ENCODE measurements at regions not wholly inside any gene's neighbourhood (a gene's known extent, or its start where the extent isn't known, plus 50 kb on each side); places are given as distances from the start of the nearest gene placed in this dataset.
"Not testable (repeated sequence)": the region's sequence is repeated elsewhere in the genome, so short reads cannot be mapped to it uniquely, and the experiment has no call there.

DNA sequence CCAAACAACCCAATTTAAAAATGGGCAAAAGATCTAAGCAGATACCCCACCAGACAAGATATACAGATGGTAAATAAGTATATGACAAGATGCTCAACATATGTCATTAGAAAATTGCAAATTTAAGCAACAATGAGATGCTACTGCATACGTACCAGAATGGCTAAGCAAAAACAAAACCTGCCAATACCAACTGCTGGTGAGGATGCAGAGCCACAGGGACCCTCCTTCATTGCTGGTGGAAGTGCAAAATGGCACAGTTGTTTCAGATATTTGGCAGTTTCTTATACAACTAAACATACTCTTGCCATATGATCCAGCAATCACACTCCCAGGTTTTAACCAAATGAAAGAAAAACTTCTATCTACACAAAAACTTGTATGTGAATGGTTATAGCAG, 178.9 kb downstream of the BARX1 start:
- no peak for ATAC-seq (ENCODE audit: low read depth)
- intact Hi-C loops (cut with micrococcal nuclease), result no loop called here
- DNase-seq, result no peak
- Mint-ChIP-seq H3K27ac (no peak overlapping the region), H3K4me3 (no peak overlapping the region), H3K9me3 (no peaks in the 10 kb centered on the region), H3K4me1 (no peaks in the 10 kb centered on the region), H3K36me3 (ENCODE audit: low read depth) (no peaks in the 10 kb centered on the region), H3K27me3 (peaks cover 4% of the 10 kb centered on the region)
- TF ChIP-seq, protein P1, sequence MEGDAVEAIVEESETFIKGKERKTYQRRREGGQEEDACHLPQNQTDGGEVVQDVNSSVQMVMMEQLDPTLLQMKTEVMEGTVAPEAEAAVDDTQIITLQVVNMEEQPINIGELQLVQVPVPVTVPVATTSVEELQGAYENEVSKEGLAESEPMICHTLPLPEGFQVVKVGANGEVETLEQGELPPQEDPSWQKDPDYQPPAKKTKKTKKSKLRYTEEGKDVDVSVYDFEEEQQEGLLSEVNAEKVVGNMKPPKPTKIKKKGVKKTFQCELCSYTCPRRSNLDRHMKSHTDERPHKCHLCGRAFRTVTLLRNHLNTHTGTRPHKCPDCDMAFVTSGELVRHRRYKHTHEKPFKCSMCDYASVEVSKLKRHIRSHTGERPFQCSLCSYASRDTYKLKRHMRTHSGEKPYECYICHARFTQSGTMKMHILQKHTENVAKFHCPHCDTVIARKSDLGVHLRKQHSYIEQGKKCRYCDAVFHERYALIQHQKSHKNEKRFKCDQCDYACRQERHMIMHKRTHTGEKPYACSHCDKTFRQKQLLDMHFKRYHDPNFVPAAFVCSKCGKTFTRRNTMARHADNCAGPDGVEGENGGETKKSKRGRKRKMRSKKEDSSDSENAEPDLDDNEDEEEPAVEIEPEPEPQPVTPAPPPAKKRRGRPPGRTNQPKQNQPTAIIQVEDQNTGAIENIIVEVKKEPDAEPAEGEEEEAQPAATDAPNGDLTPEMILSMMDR (IDR thresholded peaks at IDR 0.05), result no peak
- CTCF ChIA-PET, result no interaction called here
- POLR2A ChIA-PET, result no interaction called here

DNA sequence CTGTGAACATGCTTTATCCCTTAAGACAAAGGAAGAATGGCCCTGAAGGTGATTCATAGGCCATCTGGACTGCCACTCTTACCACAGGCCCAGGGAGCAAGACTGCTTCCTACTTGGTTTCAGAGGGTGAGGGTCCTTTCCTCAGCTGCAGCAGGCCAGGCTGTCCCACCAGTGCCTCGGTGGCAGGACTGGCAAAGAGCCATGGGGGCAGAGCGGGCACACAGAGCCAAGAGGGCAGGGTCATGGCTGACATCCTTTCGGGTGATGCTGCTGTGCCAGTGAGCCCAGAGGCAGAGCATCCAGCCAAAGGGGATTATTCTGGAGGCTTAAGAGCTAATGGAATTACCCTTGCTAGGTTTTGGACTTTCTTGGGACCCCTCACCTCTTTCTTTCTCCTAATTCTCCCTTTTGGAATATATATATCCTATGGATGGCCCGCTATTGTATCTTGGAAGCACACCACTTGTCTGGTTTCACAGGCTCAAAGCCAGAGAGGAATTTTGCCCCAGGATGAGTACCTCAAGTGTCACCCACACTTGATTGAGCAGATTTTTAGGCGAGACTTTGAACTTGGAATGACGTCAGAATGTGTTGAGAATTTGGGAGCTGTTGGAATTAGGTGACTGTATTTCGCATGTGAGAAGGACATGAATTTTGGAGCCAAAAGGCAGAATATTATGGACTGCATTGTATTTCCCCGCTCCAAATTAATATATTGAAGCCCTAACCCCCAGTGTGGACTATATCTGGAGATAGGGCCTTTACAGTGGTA, 180.6 kb downstream of the BARX1 start:
- intact Hi-C loops (cut with micrococcal nuclease), result no loop called here
- Mint-ChIP-seq H3K27ac (no peak overlapping the region), H3K27me3 (peaks cover 4% of the 10 kb centered on the region), H3K4me3 (no peak overlapping the region), H3K4me1 (no peaks in the 10 kb centered on the region), H3K9me3 (no peaks in the 10 kb centered on the region), H3K36me3 (ENCODE audit: low read depth) (no peaks in the 10 kb centered on the region)
- DNase-seq (no peak), ATAC-seq (ENCODE audit: low read depth) (no peak)
- TF ChIP-seq, protein P1 (IDR thresholded peaks at IDR 0.05), result no peak
- CTCF ChIA-PET, result no interaction called here
- POLR2A ChIA-PET, result no interaction called here

DNA sequence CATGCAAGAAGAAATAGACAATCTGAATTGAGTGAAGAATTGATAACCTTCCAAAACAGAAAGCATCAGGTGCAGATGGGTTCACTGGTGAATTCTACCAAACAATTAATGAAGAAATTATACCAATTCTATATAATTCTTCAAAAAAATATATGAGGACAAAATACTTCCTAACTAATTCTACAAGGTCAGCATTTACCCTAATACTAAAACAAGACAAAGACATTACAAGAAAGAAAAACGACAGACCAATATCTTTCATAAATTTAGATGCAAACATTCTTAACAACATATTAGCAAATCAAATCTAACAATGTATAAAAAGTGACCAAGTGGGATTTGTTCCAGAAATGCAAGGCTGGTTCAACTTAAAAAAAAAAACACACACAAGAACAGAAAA, 183.9 kb downstream of the BARX1 start:
- no peaks in the 10 kb centered on the region for H3K36me3 Mint-ChIP-seq (ENCODE audit: low read depth)
- ChIA-PET CTCF (no interaction called here), POLR2A (no interaction called here)
- peaks cover 4% of the 10 kb centered on the region for H3K27me3 Mint-ChIP-seq
- H3K4me3 Mint-ChIP-seq, result no peak overlapping the region
- ATAC-seq (ENCODE audit: low read depth) (no peak), DNase-seq (no peak)
- intact Hi-C loops (cut with micrococcal nuclease), result no loop called here
- no peak overlapping the region for H3K27ac Mint-ChIP-seq
- peaks cover under 1% of the 10 kb centered on the region for H3K9me3 Mint-ChIP-seq
- no peaks in the 10 kb centered on the region for H3K4me1 Mint-ChIP-seq
- TF ChIP-seq, protein P1 (IDR thresholded peaks at IDR 0.05), result no peak

DNA sequence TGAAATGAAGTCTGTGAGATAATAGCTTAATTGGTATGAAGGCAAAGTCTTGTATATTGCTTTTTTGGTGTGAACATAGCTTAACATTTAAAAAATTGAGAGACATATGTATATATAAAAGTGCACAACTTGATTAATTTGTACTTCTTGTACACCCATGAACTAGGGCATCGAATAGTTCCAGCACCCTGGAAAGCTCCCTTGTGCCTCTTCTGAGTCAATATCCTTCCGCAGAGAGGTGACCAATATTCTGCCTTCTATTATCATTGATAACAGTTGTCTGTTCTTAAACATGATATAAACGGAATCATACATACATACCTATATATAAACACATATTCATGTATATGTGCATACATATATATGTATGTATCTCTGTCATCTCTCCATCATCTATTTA, 185.4 kb downstream of the PHF2 start:
- peaks cover 11% of the 10 kb centered on the region for H3K27me3 Mint-ChIP-seq
- POLR2A ChIA-PET, result no interaction called here
- intact Hi-C loops (cut with micrococcal nuclease), result no loop called here
- peaks cover 12% of the 10 kb centered on the region for H3K9me3 Mint-ChIP-seq
- ATAC-seq (ENCODE audit: low read depth) (no peak), DNase-seq (no peak)
- H3K4me1 Mint-ChIP-seq, result no peaks in the 10 kb centered on the region
- no peaks in the 10 kb centered on the region for H3K36me3 Mint-ChIP-seq (ENCODE audit: low read depth)
- TF ChIP-seq, protein P1 (IDR thresholded peaks at IDR 0.05), result no peak
- CTCF ChIA-PET, result no interaction called here
- no peak overlapping the region for H3K27ac Mint-ChIP-seq
- no peak overlapping the region for H3K4me3 Mint-ChIP-seq

DNA sequence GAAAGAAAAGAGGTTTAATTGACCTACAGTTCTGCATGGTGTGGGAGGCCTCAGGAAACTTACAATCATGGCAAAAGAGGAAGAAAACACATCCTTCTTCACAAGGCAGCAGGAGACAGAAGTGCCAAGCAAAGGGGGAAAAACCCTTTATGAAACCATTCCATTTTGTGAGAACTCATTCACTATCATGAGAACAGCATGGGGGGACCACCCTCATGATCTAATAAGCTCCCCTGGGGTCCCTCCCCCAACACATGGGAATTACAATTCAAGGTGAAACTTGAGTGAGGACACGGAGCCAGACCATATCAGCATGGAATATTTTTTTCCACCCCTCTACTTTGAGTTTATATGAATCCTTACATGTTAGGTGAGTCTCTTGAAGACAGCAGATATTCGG, 173.7 kb downstream of the PHF2 start:
- Mint-ChIP-seq H3K4me3 (no peak overlapping the region), H3K27ac (no peak overlapping the region), H3K9me3 (peaks cover 53% of the 10 kb centered on the region), H3K4me1 (no peaks in the 10 kb centered on the region), H3K27me3 (peaks cover 8% of the 10 kb centered on the region), H3K36me3 (ENCODE audit: low read depth) (peaks cover 4% of the 10 kb centered on the region)
- ATAC-seq (ENCODE audit: low read depth) (no peak), DNase-seq (no peak)
- intact Hi-C loops (cut with micrococcal nuclease), result no loop called here
- ChIA-PET POLR2A (no interaction called here), CTCF (no interaction called here)
- TF ChIP-seq, protein P1 (IDR thresholded peaks at IDR 0.05), result no peak

DNA sequence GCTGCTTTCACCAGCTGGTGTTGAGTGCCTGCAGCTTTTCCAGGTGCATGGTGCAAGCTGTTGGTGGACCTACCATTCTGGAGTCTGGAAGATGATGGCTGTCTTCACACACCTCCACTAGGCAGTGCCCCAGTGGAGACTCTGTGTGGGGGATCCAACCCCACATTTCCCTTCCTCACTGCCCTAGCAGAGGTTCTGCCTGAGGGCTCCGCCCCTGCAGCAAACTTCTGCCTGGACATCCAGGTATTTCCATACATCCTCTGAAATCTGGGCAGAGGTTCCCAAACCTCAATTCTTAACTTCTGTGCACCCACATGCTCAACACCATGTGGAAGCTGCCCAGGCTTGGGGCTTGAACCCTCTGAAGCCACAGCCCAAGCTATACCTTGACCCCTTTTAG, 172.4 kb downstream of the PHF2 start:
- H3K9me3 Mint-ChIP-seq, result peaks cover 58% of the 10 kb centered on the region
- H3K27me3 Mint-ChIP-seq; POLR2A ChIA-PET; H3K4me3 Mint-ChIP-seq; DNase-seq; H3K27ac Mint-ChIP-seq; H3K36me3 Mint-ChIP-seq (ENCODE audit: low read depth); intact Hi-C loops (cut with micrococcal nuclease); CTCF ChIA-PET; ATAC-seq (ENCODE audit: low read depth); H3K4me1 Mint-ChIP-seq: not testable (repeated sequence)
